ENCODE measurements at regions not wholly inside any gene's neighbourhood (a gene's known extent, or its start where the extent isn't known, plus 50 kb on each side); places are given as distances from the start of the nearest gene placed in this dataset.
A peak's percentile ranks its signal among the peaks of the same experiment; 100 is the strongest.

GRCh38 chr2:128498086-128498485 is 179.4 kb upstream of the HS6ST1 start:
- no peak for DNase-seq

- no peak for DNase-seq
Observed at GRCh38 chr2:128498589-128498988, 179.9 kb upstream of the HS6ST1 start.

- no peak for DNase-seq
Observed at GRCh38 chr2:128499367-128500137, 180.9 kb upstream of the HS6ST1 start.

- DNase-seq: no peak
Observed at GRCh38 chr2:128500138-128500800, 181.6 kb upstream of the HS6ST1 start.

- no peak for DNase-seq
Observed at GRCh38 chr2:128501006-128501690, 182.5 kb upstream of the HS6ST1 start.

- no peak for DNase-seq
Observed at GRCh38 chr2:128501700-128502099, 183.0 kb upstream of the HS6ST1 start.

GRCh38 chr2:128502200-128502599 is 183.5 kb upstream of the HS6ST1 start:
- DNase-seq: no peak

GRCh38 chr2:128502638-128503246 is 184.1 kb upstream of the HS6ST1 start:
- no peak for DNase-seq

GRCh38 chr2:128503399-128504245 is 185.0 kb upstream of the HS6ST1 start:
- no peak for DNase-seq

GRCh38 chr2:128504246-128505149 is 185.8 kb upstream of the HS6ST1 start:
- DNase-seq: peak; percentile 46

GRCh38 chr2:128505150-128505490 is 186.5 kb upstream of the HS6ST1 start:
- DNase-seq: no peak

GRCh38 chr2:128505575-128506526 is 187.2 kb upstream of the HS6ST1 start:
- no peak for DNase-seq

- DNase-seq: no peak
Observed at GRCh38 chr2:128506534-128506933, 187.9 kb upstream of the HS6ST1 start.

GRCh38 chr2:128510701-128511397 is 192.2 kb upstream of the HS6ST1 start:
- DNase-seq: no peak

GRCh38 chr2:128511731-128512378 is 193.2 kb upstream of the HS6ST1 start:
- no peak for DNase-seq

GRCh38 chr2:128512379-128513115 is 193.9 kb upstream of the HS6ST1 start:
- DNase-seq: no peak

- DNase-seq: no peak
Observed at GRCh38 chr2:128513116-128513960, 194.7 kb upstream of the HS6ST1 start.

GRCh38 chr2:128513961-128514283 is 195.3 kb upstream of the HS6ST1 start:
- DNase-seq: peak; percentile 53

Measured in CD4-positive, alpha-beta T cell treated with Interleukin-15 for 1 hour (primary cell).